ENCODE measurements at regions not wholly inside any gene's neighbourhood (a gene's known extent, or its start where the extent isn't known, plus 50 kb on each side); places are given as distances from the start of the nearest gene placed in this dataset.

GRCh38 chr7:17471325-17471724, 172.9 kb downstream of the AHR start:
- Histone ChIP-seq H3K4me2 (replicated peaks; ENCODE audit: extremely low read depth, low read length, poor library complexity, severe bottlenecking) (no peak overlapping the region), H3K36me3 (replicated peaks in 1 of 2; ENCODE audit: control insufficient read depth in 1 of 2, insufficient read depth in 2 of 2, low read length in 2 of 2) (no peaks in the 10 kb centered on the region), H3K27ac (ENCODE audit: low read depth in 1 of 2, low read length in 2 of 2) (no peak overlapping the region), H2AFZ (ENCODE audit: insufficient read depth, low read depth, low read length, poor library complexity, severe bottlenecking) (no peak overlapping the region), H3K9ac (ENCODE audit: insufficient read depth, low read length, poor library complexity, severe bottlenecking) (no peak overlapping the region), H3K27me3 (ENCODE audit: control insufficient read depth in 2 of 2, insufficient read depth in 2 of 2, low read length in 2 of 2) (no peaks in the 10 kb centered on the region), H3K4me3 (replicated peaks in 1 of 3; ENCODE audit: low read depth in 2 of 3, low read length in 3 of 3) (no peak overlapping the region), H4K20me1 (ENCODE audit: insufficient read depth, low read length) (no peaks in the 10 kb centered on the region), H3K9me3 (replicated peaks in 1 of 2; ENCODE audit: control insufficient read depth in 1 of 2, insufficient read depth in 1 of 2, low read length in 2 of 2) (no peaks in the 10 kb centered on the region), H3K79me2 (ENCODE audit: insufficient read depth, low read length) (no peaks in the 10 kb centered on the region), H3K4me1 (ENCODE audit: control insufficient read depth in 1 of 2, insufficient read depth in 2 of 2, low read length in 2 of 2) (peaks cover under 1 to 4% of the 10 kb centered on the region in 2 donors)
- DNase-seq: no peak
- Mint-ChIP-seq H3K36me3 (no peaks in the 10 kb centered on the region), H3K4me1 (peaks cover 3% of the 10 kb centered on the region), H3K4me3 (no peak overlapping the region), H3K9me3 (peaks cover 0 to 3% (median 0%) of the 10 kb centered on the region in 7 donors), H3K27ac (no peak overlapping the region), H3K27me3 (ENCODE audit: low read depth in 3 of 3) (peaks cover 0 to 4% (median 2%) of the 10 kb centered on the region in 3 donors)
- intact Hi-C loops (cut with micrococcal nuclease): no loop called here
- no peak for TF ChIP-seq CTCF (IDR thresholded peaks at IDR 0.05)

- no peak overlapping the region for H3K27ac ChIP-seq (ENCODE audit: low read depth in 1 of 2, low read length in 2 of 2)
- Mint-ChIP-seq H3K4me1 (no peaks in the 10 kb centered on the region), H3K9me3 (peaks cover 0 to 3% (median 0%) of the 10 kb centered on the region in 7 donors), H3K27ac (no peak overlapping the region), H3K36me3 (no peaks in the 10 kb centered on the region), H3K4me3 (no peak overlapping the region), H3K27me3 (ENCODE audit: low read depth in 3 of 3) (peaks cover 0 to 4% (median 2%) of the 10 kb centered on the region in 3 donors)
- DNase-seq: no peak
- H2AFZ ChIP-seq (ENCODE audit: insufficient read depth, low read depth, low read length, poor library complexity, severe bottlenecking): no peak overlapping the region
- intact Hi-C loops (cut with micrococcal nuclease): no loop called here
- H3K4me3 ChIP-seq (replicated peaks in 1 of 3; ENCODE audit: low read depth in 2 of 3, low read length in 3 of 3): no peak overlapping the region
- no peak overlapping the region for H3K4me2 ChIP-seq (replicated peaks; ENCODE audit: extremely low read depth, low read length, poor library complexity, severe bottlenecking)
- no peaks in the 10 kb centered on the region for H3K79me2 ChIP-seq (ENCODE audit: insufficient read depth, low read length)
- no peaks in the 10 kb centered on the region for H4K20me1 ChIP-seq (ENCODE audit: insufficient read depth, low read length)
- no peaks in the 10 kb centered on the region for H3K9me3 ChIP-seq (replicated peaks in 1 of 2; ENCODE audit: control insufficient read depth in 1 of 2, insufficient read depth in 1 of 2, low read length in 2 of 2)
- no peaks in the 10 kb centered on the region for H3K27me3 ChIP-seq (ENCODE audit: control insufficient read depth in 2 of 2, insufficient read depth in 2 of 2, low read length in 2 of 2)
- H3K4me1 ChIP-seq (ENCODE audit: control insufficient read depth in 1 of 2, insufficient read depth in 2 of 2, low read length in 2 of 2): peaks cover 0 to 3% of the 10 kb centered on the region in 2 donors
- WGBS (ENCODE audit: insufficient coverage): 100% methylated on average over 1 of the region's 3 CpGs
- no peak overlapping the region for H3K9ac ChIP-seq (ENCODE audit: insufficient read depth, low read length, poor library complexity, severe bottlenecking)
- no peak for TF ChIP-seq CTCF (IDR thresholded peaks at IDR 0.05)
- no peaks in the 10 kb centered on the region for H3K36me3 ChIP-seq (replicated peaks in 1 of 2; ENCODE audit: control insufficient read depth in 1 of 2, insufficient read depth in 2 of 2, low read length in 2 of 2)
Measured at GRCh38 chr7:17472518-17472917, 174.1 kb downstream of the AHR start.

Data from CD14-positive monocyte (primary cell).